ENCODE measurements at regions not wholly inside any gene's neighbourhood (a gene's known extent, or its start where the extent isn't known, plus 50 kb on each side); places are given as distances from the start of the nearest gene placed in this dataset.
"Not testable (repeated sequence)": the region's sequence is repeated elsewhere in the genome, so short reads cannot be mapped to it uniquely, and the experiment has no call there.

DNA sequence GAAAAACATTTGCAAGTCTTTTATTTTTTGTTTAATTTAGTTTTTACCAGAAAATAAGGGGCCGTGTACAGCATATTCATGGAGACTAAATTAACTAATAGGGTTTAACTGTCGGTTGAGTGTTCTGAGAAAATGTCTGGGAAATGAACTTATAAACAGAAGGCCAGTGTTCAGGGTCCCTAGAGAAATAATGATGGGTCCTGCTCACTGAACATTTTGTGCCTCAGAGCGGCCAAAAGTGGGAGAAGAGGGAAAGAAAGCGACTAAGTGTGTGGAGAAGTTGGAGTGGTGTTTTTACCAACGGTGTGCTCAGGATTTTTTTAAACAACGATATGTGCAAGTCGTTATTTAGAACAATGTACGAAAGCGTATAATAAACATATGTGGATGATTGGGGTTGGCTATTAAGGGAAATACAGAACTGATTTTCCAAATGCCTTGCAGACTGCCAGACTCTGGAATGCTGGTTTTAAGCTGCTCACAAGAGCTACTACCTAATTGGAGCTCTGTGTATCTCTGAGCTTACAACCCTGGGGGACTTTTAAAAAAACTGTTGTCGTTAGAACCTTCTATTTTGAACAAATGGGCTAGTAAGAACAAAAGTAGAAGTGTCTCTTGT, 166.7 kb downstream of the SLC38A4 start:
- Mint-ChIP-seq H3K4me3 (ENCODE audit: unreplicated experiment) (peak overlapping the region; percentile 54), H3K27ac (ENCODE audit: unreplicated experiment) (peak overlapping the region; percentile 92)
- DNase-seq (ENCODE audit: extremely low spot score, unreplicated experiment) = no peak

DNA sequence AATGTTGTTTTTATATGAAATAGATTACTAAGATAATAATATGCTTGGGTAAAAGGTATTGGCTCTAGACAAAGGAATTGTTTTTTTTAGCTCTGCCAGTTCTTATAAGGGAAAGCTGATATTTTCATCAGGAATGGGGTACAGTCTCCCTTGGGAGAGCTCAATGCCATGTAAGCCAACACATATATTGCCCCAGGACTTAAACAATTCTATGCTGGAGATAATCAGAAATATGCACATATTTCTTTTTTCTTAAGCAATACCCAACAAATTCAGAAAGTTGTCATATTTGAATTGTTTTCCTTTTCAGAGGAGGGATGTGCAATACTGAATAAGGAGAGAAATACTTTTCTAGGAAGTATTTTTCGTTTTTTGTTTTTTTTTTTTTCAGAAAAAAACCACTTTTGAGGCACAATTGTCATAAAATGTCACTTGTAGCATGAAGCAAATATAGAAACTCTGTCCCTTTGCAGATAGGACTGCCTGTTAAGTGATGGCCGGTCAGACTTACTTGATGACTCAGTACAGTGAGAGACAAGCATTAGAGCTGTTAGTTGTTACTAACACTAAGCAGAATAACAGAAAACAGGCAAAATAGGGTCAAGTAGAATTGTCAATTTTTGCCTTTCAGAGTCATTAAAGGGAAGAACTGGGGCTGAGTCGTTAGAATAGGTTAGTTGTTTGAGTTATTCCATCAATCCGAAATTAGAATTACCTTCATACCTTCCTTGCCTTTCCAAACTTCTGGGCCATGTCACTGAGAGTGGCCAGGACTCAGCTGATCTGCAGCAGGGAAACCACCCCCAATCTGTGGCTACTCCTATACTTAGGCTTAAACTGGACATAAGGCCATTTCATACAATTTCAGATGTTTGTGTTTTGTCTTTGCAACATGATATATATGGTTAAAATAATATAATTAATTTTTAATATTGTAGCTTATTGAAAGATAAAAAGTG, 168.1 kb downstream of the SLC38A4 start:
- H3K4me3 Mint-ChIP-seq (ENCODE audit: unreplicated experiment) = no peak overlapping the region
- H3K9me3 Mint-ChIP-seq (ENCODE audit: unreplicated experiment) = no peaks in the 10 kb centered on the region
- DNase-seq (ENCODE audit: extremely low spot score, unreplicated experiment) = no peak
- peaks cover 3% of the 10 kb centered on the region for H3K36me3 Mint-ChIP-seq (ENCODE audit: unreplicated experiment)
- TF ChIP-seq, protein P1, sequence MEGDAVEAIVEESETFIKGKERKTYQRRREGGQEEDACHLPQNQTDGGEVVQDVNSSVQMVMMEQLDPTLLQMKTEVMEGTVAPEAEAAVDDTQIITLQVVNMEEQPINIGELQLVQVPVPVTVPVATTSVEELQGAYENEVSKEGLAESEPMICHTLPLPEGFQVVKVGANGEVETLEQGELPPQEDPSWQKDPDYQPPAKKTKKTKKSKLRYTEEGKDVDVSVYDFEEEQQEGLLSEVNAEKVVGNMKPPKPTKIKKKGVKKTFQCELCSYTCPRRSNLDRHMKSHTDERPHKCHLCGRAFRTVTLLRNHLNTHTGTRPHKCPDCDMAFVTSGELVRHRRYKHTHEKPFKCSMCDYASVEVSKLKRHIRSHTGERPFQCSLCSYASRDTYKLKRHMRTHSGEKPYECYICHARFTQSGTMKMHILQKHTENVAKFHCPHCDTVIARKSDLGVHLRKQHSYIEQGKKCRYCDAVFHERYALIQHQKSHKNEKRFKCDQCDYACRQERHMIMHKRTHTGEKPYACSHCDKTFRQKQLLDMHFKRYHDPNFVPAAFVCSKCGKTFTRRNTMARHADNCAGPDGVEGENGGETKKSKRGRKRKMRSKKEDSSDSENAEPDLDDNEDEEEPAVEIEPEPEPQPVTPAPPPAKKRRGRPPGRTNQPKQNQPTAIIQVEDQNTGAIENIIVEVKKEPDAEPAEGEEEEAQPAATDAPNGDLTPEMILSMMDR (IDR thresholded peaks at IDR 0.05) = no peak
- H3K4me1 Mint-ChIP-seq (ENCODE audit: unreplicated experiment) = peaks cover 61% of the 10 kb centered on the region
- H3K27ac Mint-ChIP-seq (ENCODE audit: unreplicated experiment) = peak overlapping the region; percentile 92
- no peaks in the 10 kb centered on the region for H3K27me3 Mint-ChIP-seq (ENCODE audit: unreplicated experiment)

More for the DNA sequence above, 166.7 kb downstream of the SLC38A4 start:
- TF ChIP-seq, protein P1 (IDR thresholded peaks at IDR 0.05) = no peak
- Mint-ChIP-seq H3K4me1 (ENCODE audit: unreplicated experiment) (peaks cover 74% of the 10 kb centered on the region), H3K27me3 (ENCODE audit: unreplicated experiment) (no peaks in the 10 kb centered on the region), H3K36me3 (ENCODE audit: unreplicated experiment) (peaks cover 3% of the 10 kb centered on the region), H3K9me3 (ENCODE audit: unreplicated experiment) (no peaks in the 10 kb centered on the region)

DNA sequence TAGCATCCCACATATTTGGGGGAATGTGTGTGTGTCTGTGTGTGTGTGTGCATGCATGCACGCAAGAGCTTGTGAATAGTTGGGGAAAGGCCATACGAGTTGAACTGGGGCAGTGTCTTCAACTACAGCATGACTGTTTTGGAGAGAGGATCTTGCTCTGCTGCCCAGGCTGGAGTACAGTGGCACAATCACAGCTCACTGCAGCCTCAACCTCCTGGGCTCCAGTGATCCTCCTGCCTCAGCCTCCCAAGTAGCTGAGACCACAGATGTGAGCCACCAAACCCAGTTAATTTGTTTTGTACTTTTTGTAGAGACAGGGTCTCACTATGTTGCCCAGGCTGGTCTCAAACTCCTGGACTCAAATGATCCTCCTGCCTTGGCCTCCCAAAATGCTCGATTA, 169.8 kb downstream of the SLC38A4 start:
- H3K9me3 Mint-ChIP-seq (ENCODE audit: unreplicated experiment); H3K4me3 Mint-ChIP-seq (ENCODE audit: unreplicated experiment); H3K27me3 Mint-ChIP-seq (ENCODE audit: unreplicated experiment); DNase-seq (ENCODE audit: extremely low spot score, unreplicated experiment); H3K36me3 Mint-ChIP-seq (ENCODE audit: unreplicated experiment): not testable (repeated sequence)
- Mint-ChIP-seq H3K4me1 (ENCODE audit: unreplicated experiment) (peaks cover 50% of the 10 kb centered on the region), H3K27ac (ENCODE audit: unreplicated experiment) (peak overlapping the region; percentile 92)

DNA sequence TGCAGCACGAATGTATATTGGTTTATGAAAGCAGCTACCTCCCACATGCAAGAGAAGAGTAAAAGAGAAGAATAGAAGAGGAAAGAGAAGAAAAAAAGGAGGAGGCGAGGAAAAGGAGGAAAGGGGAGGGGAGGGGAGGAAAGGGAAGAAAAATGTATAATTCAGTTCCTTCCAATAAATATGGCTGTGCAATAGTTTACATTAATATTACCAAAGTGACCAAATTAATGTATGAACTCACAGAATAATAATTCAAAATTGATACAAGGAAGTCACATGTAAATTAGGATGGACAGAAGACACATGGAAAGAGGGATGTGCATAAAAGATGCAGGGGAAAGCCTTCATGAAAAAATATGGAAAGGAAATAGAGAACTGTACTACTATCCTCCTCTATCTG, 172.5 kb downstream of the SLC38A4 start:
- DNase-seq (ENCODE audit: extremely low spot score, unreplicated experiment) = no peak
- Mint-ChIP-seq H3K9me3 (ENCODE audit: unreplicated experiment) (peaks cover 13% of the 10 kb centered on the region), H3K27ac (ENCODE audit: unreplicated experiment) (no peak overlapping the region), H3K4me1 (ENCODE audit: unreplicated experiment) (peaks cover 25% of the 10 kb centered on the region), H3K36me3 (ENCODE audit: unreplicated experiment) (peaks cover 3% of the 10 kb centered on the region), H3K4me3 (ENCODE audit: unreplicated experiment) (no peak overlapping the region), H3K27me3 (ENCODE audit: unreplicated experiment) (no peaks in the 10 kb centered on the region)
- TF ChIP-seq, protein P1 (IDR thresholded peaks at IDR 0.05) = no peak

DNA sequence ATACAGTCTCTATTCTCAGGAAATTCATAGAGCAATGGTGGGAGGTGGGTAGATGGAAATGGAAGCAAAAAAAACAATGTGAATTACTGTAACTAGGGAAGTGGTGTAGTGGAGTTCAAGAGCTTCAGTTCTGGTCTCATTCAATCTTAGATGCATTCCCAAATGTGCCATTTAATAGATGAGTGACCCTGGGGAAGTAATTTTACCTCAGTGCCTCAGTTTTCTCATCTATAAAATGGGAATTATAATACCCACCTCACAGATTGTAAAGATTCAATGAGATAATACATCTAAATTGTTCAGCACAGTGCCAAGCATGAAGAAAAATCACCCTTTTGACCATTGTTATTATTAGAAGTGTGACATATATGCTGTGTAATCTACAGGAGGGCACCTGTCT, 173.1 kb downstream of the SLC38A4 start:
- Mint-ChIP-seq H3K27ac (ENCODE audit: unreplicated experiment) (no peak overlapping the region), H3K4me3 (ENCODE audit: unreplicated experiment) (no peak overlapping the region), H3K4me1 (ENCODE audit: unreplicated experiment) (peaks cover 19% of the 10 kb centered on the region), H3K36me3 (ENCODE audit: unreplicated experiment) (peaks cover 3% of the 10 kb centered on the region), H3K27me3 (ENCODE audit: unreplicated experiment) (no peaks in the 10 kb centered on the region), H3K9me3 (ENCODE audit: unreplicated experiment) (peaks cover 13% of the 10 kb centered on the region)
- no peak for DNase-seq (ENCODE audit: extremely low spot score, unreplicated experiment)
- TF ChIP-seq, protein P1 (IDR thresholded peaks at IDR 0.05) = no peak
